ENCODE measurements at regions not wholly inside any gene's neighbourhood (a gene's known extent, or its start where the extent isn't known, plus 50 kb on each side); places are given as distances from the start of the nearest gene placed in this dataset.

GRCh38 chr6:132058975-132059374, 107.8 kb upstream of the CCN2 start:
- ATAC-seq: no peak
- TF ChIP-seq CSDC2 (CRISPR knock-in tag; IDR thresholded peaks at IDR 0.05) (no peak), ISL1 (CRISPR knock-in tag; IDR thresholded peaks at IDR 0.05) (no peak), PATZ1 (CRISPR knock-in tag; IDR thresholded peaks at IDR 0.05; ENCODE audit: borderline replicate concordance) (no peak), BACH2 (CRISPR knock-in tag; IDR thresholded peaks at IDR 0.05; ENCODE audit: borderline replicate concordance) (no peak), CREB5 (CRISPR knock-in tag; IDR thresholded peaks at IDR 0.05; ENCODE audit: low read depth) (no peak), ZFP30 (CRISPR knock-in tag; IDR thresholded peaks at IDR 0.05) (no peak), ZFP3 (CRISPR knock-in tag; IDR thresholded peaks at IDR 0.05) (no peak), GLIS3 (CRISPR knock-in tag; IDR thresholded peaks at IDR 0.05) (no peak), ZC3H10 (CRISPR knock-in tag; IDR thresholded peaks at IDR 0.05) (no peak), POU6F1 (CRISPR knock-in tag; IDR thresholded peaks at IDR 0.05; ENCODE audit: borderline replicate concordance, low read depth) (no peak), PPARA (CRISPR knock-in tag; IDR thresholded peaks at IDR 0.05; ENCODE audit: borderline replicate concordance) (no peak), SNAI2 (CRISPR knock-in tag; IDR thresholded peaks at IDR 0.05) (no peak), TOX (CRISPR knock-in tag; IDR thresholded peaks at IDR 0.05; ENCODE audit: borderline replicate concordance) (no peak), RARB (CRISPR knock-in tag; IDR thresholded peaks at IDR 0.05) (no peak), ZNF565 (CRISPR knock-in tag; conservative IDR thresholded peaks at IDR 0.05; ENCODE audit: low read depth) (no peak), TSHZ2 (CRISPR knock-in tag; IDR thresholded peaks at IDR 0.05) (no peak), ESRRG (CRISPR knock-in tag; IDR thresholded peaks at IDR 0.05) (no peak)

DNA sequence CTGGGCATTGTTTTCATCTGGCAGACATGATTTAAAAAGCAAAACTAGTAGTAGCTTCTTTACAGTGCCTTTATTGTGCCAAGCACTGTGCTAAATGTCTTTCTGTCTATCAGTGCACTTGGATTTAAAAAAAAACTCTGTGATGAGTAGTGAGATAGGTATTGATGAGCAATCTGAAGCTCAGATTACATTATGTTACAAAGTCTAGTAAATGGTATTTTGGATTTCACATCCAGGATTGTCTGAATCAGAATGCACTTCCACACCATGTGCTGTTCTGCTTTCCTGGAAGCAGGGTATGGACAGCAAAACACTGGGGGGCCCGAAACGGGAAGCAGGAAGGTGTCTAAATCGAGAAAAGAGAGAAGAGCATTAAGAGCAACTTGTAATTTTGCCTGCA, 103.4 kb upstream of the CCN2 start:
- peak; percentile 78 for ATAC-seq

More for the DNA sequence above, 103.4 kb upstream of the CCN2 start:
- TF ChIP-seq ZFP3 (CRISPR knock-in tag; IDR thresholded peaks at IDR 0.05) (no peak), POU6F1 (CRISPR knock-in tag; IDR thresholded peaks at IDR 0.05; ENCODE audit: borderline replicate concordance, low read depth) (no peak), ARNTL (CRISPR knock-in tag; IDR thresholded peaks at IDR 0.05; ENCODE audit: borderline replicate concordance, low read depth) (no peak), TOX (CRISPR knock-in tag; IDR thresholded peaks at IDR 0.05; ENCODE audit: borderline replicate concordance) (no peak), ESRRG (CRISPR knock-in tag; IDR thresholded peaks at IDR 0.05) (no peak), GLIS3 (CRISPR knock-in tag; IDR thresholded peaks at IDR 0.05) (no peak), ZNF70 (CRISPR knock-in tag; IDR thresholded peaks at IDR 0.05) (no peak), TSHZ2 (CRISPR knock-in tag; IDR thresholded peaks at IDR 0.05) (no peak), BACH2 (CRISPR knock-in tag; IDR thresholded peaks at IDR 0.05; ENCODE audit: borderline replicate concordance) (no peak), OSR1 (CRISPR knock-in tag; IDR thresholded peaks at IDR 0.05) (no peak), ZNF8 (CRISPR knock-in tag; IDR thresholded peaks at IDR 0.05) (no peak), CSDC2 (CRISPR knock-in tag; IDR thresholded peaks at IDR 0.05) (no peak)

Data from SK-N-SH treated with all-trans-retinoic acid at 6 μM for 48 hours (cell line).